ENCODE measurements at regions not wholly inside any gene's neighbourhood (a gene's known extent, or its start where the extent isn't known, plus 50 kb on each side); places are given as distances from the start of the nearest gene placed in this dataset.
A peak's percentile ranks its signal among the peaks of the same experiment; 100 is the strongest.
"Not testable (repeated sequence)": the region's sequence is repeated elsewhere in the genome, so short reads cannot be mapped to it uniquely, and the experiment has no call there.

DNA sequence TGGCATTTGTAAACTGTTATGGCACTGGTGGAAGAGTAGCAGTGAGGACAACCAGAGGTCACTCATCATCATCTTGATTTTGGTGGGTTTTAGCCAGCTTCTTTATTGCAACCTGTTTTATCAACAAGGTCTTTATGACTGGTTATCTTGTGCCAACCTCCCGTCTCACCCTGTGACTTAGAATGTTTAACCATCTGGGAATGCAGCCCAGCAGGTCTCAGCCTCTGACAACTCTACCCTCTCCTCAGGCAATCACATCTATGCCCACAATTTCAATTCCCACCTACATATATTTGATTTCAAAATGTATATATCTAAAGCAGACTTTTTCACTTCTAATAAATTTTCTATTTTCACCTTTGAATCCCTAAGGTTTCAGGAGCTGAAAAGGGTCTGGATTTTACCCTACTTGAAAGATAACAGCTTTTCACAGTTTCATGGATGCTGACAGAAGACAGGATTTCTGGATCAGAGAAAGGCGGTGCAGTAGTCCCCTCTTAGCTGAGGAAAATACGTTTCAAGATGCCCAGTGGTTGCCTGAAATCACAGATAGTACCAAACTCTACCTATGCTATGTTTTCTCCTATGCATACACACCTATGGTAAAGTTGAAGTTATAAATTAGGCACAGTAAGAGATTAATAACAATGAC lies 1171.8 kb downstream of the DIAPH3 start:
- DNase-seq (ENCODE audit: low read depth), result peak; percentile 26

DNA sequence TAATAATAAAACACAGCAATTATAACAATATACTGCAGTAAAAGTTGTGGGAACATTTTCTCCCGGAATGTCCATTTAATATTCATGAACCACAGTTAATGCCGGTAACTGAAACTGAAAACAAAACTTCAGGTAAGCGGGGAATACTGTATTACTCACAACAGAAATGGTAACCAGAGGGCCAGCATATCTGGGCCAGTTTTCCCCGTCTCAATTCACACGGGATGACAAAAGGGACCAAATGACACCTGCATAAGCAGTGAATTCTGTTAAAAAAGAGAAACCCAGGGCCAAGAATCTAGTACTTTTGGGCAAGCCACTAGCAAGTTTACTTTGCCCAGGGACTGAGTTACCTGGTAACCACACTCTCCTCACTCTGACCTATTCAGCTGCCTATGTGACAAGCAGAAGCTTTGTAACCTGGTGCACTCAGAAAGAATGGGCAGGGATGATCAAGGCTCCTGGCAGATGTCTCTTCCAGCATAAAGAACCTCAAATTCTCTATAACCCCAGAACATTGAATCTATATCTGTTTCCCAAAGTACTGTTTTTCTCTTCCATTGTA lies 1171.2 kb downstream of the DIAPH3 start:
- peak; percentile 34 for DNase-seq (ENCODE audit: low read depth)

DNA sequence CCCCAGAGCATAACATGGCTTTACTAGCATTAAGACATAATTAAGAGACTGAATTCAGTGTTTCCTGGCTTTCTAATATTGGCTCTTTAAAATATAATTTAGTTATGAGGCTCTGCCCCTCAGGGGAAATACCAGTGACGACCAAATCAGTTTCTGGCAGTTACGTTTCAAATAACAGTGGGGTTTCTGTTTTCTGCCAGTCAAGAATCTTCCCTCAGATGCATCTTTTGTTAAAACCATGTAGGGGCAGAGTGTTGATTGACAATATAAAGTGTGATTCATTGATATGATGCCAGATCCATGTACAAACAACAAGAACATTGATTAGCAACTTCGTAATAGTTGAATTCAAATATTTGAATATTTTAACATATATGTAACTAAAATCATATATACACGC lies 1169.7 kb downstream of the DIAPH3 start:
- DNase-seq (ENCODE audit: low read depth), result no peak

GRCh38 chr13:58994777-58995176 lies 1169.0 kb downstream of the DIAPH3 start:
- peak; percentile 43 for DNase-seq (ENCODE audit: low read depth)

- no peak for DNase-seq (ENCODE audit: low read depth)
Observed at GRCh38 chr13:58998716-58999115, 1165.0 kb downstream of the DIAPH3 start.

GRCh38 chr13:58999851-59000250 lies 1163.9 kb downstream of the DIAPH3 start:
- DNase-seq (ENCODE audit: low read depth), result peak; percentile 22

- peak; percentile 8 for DNase-seq (ENCODE audit: low read depth)
Observed at GRCh38 chr13:59000770-59001169, 1163.0 kb downstream of the DIAPH3 start.

DNA sequence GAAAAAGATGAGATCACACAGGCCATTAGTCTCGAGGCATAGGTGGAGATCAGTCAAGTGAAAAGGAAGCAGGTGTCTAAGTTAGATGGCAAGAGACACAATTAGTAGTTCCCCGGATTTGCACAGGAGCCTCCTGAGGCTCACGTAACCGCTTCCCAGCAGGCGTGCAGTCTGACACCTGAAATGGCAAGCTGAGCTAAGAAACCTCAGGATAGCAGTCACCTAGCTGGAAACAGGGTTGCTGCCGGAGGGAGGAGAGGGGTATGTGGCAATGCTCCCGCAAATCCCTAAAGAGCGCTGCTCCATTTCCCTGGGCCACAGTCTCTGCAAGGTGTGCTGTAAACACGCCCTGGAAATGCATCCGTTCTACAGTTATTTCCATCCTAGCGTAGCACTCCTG lies 1151.0 kb downstream of the DIAPH3 start:
- no peak for DNase-seq (ENCODE audit: low read depth)

DNA sequence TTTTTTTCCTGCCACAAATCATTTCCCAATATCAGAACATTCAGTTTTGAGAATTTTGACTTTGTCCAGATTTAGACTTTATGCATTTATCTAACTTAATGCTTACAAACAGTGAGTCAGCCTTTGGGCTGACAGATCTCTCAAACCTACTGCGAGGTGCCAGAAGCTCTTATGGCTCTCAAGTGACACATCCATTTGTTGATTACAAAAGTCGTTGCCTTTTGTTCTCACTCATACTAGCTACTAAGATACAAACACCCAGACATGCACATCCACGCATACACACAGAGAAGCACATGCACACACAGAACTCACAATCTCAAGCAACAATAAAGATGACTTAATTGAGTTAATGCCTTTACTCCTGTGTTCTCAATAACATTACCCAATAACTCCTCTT lies 1147.5 kb downstream of the DIAPH3 start:
- DNase-seq (ENCODE audit: low read depth), result peak; percentile 46

- no peak for DNase-seq (ENCODE audit: low read depth)
Observed at GRCh38 chr13:59024434-59024833, 1139.3 kb downstream of the DIAPH3 start.

DNA sequence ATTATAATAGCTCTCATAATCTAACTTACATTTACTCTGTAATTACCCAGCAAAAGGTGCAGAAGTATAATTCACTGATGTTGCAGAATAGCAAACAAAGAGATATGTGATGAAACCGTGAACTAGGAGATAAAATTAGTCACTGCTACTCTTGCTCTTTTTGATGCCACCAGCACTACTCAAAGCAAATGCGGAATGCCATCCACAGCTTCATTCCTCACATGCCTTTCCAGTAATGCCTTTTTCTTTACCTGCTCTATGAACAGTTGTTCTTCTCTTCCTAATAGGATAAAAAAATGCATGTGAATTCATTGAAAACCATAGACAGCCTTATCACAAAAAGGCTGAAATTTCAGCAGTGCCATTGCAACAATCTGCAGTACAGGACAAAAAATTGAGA lies 1129.5 kb downstream of the DIAPH3 start:
- DNase-seq (ENCODE audit: low read depth), result no peak

GRCh38 chr13:59038824-59039223 lies 1124.9 kb downstream of the DIAPH3 start:
- DNase-seq (ENCODE audit: low read depth), result peak; percentile 56

DNA sequence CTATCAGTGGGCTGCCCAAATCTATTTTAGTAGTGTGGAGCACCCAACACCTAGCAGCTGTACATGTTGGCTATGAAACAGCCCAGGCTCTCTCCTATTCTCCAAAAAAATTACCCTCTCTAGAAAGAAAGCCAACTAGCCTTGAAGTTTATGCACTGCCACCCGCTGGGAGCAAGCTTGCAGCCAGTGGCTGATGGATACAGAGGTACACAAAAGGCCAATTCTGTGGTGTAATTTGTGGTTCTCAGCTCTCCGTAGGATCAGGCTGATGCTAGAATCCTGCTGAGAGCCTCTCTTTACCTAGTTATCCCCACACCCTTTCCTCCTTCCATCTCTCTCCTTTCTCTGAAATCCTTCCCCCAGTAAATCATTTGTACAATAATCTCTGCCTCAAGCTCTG lies 1120.7 kb downstream of the DIAPH3 start:
- DNase-seq (ENCODE audit: low read depth), result no peak

GRCh38 chr13:59047546-59047945 lies 1116.2 kb downstream of the DIAPH3 start:
- peak; percentile 38 for DNase-seq (ENCODE audit: low read depth)

GRCh38 chr13:59061621-59062020 lies 1102.1 kb downstream of the DIAPH3 start:
- DNase-seq (ENCODE audit: low read depth), result no peak

DNA sequence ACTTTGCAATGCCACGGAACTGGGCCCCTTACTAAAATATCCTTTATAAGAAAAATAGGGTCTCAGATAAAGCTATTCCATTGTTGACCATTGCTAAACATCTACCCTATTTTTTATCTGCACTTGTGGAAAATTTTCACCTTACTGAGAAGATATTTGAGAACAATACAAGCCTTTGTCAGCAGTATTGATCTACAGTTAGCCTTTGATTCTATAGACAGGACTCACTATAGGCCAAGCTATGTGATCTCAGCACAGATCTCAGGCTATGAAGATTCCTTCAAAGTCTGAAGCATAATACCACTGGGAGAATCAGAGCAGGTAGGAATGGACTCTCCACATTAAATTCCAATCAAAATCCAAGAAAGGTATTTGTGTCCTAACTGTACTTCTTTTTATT lies 1099.7 kb downstream of the DIAPH3 start:
- no peak for DNase-seq (ENCODE audit: low read depth)

GRCh38 chr13:59076386-59076785 lies 1087.3 kb downstream of the DIAPH3 start:
- not testable (repeated sequence) for DNase-seq (ENCODE audit: low read depth)

- DNase-seq (ENCODE audit: low read depth), result peak; percentile 95
Observed at GRCh38 chr13:59086147-59086546, 1077.6 kb downstream of the DIAPH3 start.

DNA sequence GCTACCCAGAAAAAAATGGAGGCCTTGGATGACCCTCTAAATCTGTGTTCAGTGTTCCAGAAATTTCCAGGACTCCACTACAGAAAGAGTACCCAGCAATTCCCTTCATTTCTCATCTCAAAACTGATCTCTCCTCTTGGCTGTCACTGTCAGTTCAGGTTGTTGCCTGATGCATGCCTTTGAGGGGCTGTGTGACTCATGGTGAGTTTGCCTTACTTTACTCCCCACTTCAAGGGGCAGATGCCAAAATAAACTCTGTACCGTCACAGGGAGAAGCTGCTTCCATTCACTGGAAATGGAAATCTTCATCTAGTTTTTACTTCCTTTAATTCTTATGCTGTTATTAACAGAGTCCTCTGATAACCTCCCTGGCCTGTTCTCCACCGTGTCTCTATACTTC lies 1075.0 kb downstream of the DIAPH3 start:
- DNase-seq (ENCODE audit: low read depth), result peak; percentile 78

GRCh38 chr13:59094181-59094580 lies 1069.5 kb downstream of the DIAPH3 start:
- peak; percentile 51 for DNase-seq (ENCODE audit: low read depth)

DNA sequence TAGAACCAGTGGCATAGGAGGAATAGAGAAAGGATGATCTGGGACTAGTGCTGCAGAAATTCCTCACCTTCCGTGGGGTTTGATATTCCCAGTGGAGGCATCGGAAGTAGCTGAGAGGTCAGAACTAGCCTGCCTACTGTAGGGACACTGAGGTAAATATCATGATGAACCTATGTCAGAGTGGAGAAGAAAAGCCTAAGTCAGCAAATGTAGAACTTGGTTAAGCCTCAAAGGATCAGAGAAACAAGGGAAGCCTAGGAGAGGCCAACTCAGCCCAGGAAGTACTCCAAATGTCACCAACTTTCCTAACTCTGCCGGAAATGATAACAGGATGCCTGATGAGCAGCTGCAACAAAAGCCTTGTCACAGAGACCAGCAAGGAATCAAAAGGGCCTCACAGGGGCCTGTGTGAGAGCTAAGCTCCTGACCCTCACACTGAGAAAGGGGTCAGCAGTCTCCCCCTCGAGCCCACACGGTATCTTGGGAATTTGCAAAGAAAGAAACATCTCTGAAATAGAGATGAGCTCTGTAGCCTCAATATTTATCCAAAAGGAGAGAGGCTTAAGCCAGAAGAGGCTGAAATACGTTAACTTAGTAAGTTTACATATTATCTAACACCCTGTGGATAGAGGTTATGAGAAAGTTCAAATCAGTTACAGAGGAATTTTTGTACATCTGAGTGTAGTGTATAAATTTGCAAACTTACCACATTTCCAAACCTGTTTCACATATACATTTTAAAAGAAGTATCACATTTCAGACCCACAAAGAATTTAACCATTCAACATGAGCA lies 1064.3 kb downstream of the DIAPH3 start:
- no peak for DNase-seq (ENCODE audit: low read depth)

DNA sequence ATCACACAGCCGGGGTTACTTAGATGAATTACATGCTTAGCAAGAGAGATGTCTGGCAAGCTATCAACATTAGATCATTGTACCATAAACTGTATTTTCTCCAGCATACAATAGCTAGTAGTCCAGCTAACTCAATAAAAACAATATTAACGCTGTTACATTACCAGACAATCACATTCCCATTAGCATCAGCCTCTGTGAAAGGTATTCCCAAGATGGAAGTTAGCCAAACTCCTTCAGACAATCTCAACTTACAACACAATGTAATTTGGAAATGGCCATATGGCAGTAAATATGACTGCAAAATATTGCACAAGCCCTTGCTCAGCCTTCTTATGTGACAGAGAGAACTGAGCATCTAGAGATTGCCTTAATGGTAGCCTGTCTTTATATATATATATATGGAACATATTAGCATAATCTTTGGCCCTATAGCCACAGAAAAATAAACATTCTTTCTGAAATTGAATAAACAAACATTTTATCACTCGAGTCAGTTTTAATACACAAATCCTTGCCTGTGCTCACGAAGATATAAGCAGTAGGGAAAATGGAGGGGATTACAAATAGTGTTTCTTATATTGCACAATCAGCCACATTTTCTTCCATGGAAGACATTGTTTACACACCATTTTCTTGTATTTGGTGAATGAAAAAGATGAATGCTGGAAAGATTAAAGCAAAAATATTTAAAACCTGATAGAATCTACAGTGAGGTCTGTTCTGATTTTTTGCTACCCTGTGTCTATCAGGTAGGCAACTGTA lies 1060.5 kb downstream of the DIAPH3 start:
- DNase-seq (ENCODE audit: low read depth), result peak; percentile 45
